Right renal cortex interstitium (tissue), 3 donors: ENCODE measurements at regions not wholly inside any gene's neighbourhood (a gene's known extent, or its start where the extent isn't known, plus 50 kb on each side); places are given as distances from the start of the nearest gene placed in this dataset.
"Not testable (repeated sequence)": the region's sequence is repeated elsewhere in the genome, so short reads cannot be mapped to it uniquely, and the experiment has no call there.

Experiments used
- DNase-seq, 3 donors: peaks; one replicate each; pipeline ENCODE4 v3.0.0-alpha.2; 2013; ENCODE audit warnings: low read depth in 3 of 3, low spot score in 2 of 3

DNA sequence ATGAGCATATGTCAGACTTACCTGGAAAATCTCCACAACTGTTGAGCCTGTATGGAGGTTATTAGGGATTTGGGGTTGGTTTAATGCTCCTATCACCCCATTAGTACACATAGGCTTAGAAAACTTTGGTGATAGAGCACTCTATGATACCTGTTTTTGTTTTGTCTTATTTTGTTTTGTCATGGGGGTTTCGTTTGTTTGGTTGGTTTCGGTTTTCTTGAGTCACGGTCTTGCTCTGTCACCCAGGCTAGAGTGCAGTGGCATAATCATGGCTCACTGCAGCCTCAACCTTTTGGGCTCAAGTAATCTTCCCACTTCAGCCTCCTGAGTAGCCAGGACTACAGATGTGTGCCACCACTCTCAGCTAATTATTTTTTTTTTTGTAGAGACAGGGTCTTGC is 70.0 kb downstream of the MZT1 start:
- DNase-seq: no peak

DNA sequence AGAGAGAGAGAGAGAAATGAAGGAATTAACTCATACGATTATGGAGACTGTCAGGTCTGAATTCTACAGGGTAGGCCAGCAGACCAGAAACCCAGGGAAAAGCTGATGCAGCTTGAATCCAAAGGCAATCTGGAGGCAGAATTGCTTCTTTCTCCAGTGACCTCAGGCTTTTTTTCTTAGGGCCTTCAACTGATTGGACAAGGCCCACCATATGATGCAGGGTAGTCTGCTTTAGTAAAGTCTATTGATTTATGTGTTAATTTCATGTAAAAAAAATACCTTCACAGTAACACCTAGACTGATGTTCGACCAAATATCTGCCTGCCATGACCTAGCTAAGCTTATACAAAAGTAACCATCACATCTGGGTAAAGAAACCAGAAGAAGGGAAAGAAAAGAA is 71.1 kb downstream of the MZT1 start:
- DNase-seq: no peak

DNA sequence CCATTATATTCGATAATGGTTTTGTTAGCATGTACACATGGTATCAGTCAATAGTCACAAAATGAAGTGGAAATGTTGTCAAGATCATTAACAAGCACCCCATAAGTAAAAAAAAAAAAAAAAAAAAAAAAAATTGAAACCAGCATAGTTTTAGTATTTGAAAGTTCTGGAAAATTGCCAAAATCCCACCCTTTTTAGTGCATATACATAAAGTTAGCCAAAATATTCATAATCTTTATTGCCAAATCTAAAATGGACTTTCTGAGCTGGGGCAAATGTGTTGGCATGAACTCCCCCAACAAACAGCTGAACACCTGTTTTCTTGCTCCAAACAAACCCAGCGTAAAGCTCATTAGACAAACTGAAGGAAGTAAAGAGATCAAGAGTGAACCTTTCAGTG is 73.9 kb downstream of the MZT1 start:
- no peak for DNase-seq

DNA sequence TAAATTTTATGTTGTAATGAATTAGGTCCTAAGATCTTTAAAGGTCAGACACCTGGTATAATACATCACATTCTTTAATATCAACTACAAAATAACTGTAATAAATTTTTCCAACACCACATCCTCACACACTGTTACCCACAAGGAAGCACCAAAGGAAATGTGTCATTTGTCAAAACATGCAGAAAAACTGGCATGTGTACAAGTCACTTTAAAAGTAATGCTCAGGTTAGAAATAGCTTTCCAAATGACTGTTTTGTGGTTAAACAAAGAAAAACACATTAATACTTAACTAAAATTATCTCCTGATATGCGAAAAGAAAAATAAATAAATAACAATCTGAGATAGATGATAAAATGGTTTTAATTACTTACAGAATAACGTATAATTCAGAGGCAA is 74.7 kb downstream of the MZT1 start:
- no peak for DNase-seq

DNA sequence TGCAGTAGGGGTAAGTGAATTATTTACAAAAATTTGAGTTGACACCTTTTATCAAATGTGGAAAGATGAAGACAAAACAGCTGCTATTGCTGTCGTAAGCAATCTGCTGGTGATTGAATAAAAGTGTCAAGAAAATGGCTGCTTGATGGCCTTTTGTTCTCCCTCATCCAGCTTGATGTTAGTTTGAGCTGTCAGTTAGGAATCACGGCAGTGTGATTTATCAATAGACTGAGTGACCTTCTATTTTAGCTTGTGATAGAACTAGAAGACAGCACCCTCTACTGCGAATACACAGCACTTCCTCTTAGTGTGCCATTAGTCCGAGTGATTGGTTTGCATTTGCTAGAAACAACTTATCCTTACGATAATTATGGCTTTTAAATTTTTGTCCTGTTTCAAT is 76.3 kb downstream of the MZT1 start:
- peak in 1 of 3 donors; percentile 13 for DNase-seq

DNA sequence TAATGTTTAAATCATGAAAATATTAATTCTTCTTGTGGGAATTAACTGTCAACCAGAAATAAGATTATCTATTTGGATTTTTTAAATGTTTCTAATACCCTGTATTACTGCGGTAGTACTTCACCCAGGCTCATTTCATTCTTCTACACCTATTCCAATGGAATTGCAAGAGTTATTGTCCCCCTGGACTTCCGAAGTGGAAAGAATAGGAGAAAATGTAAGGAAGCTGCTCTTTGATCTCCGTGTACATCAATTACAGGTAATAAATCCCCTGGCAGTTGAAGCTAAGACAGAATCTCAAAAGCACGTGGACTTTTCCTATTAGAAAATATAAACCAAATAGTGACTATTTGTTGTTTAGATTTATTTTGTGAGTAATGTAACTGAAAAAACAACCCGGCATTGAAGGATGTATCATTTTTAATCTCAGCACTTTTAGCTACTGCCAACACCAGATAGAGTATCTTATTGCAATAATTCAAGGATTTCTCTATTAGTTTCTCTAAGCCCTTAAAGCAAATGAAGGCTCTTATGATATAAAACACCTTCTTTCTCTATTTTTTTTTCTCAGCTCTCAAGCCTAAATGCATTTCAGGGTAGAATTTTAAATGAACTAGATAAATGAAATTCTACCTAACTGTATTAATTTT is 77.3 kb downstream of the MZT1 start:
- DNase-seq: no peak

DNA sequence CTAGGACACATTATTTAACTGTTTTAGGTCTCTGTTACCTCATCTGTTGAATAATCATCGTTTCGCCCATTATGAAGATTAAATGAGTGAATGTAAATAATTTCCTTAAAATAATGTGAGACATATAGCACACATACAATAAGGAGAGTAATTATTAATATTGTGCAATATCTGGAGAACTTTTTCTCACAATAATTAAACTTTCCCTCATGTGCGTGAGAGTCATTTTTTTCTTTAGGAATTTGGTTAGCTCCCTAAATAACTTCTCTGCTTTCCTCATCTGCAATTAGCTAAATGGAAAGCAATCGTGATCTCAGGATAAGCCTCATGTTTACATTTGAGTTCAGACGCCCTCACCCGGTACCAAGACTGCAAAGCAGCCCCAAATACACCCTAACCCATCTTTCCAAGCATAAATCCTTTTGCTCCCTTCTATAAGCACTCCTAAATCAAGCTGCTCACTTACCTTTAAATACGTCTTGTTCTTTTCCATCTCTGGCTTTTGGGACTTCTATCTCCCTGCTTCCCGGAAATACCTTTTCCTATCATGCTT is 78.8 kb downstream of the MZT1 start:
- DNase-seq: no peak

DNA sequence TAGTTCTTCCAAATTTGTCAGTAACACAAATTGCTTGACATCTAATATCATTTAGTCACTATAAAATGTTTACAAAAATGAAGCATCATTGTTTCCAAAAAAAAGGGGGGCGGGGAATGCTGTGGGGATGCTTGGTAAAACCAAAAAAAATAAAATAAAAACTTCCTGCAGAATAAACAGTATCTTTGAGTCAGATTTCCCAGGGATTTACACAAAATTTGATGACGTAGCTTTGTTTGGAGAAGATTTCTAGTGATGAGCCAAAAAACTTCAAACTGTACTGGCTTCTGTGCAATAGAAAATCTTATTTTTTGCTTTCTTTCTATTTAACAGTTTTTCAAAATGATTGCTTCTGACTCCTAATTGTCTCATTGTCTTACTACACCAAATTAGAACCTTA is 80.0 kb downstream of the MZT1 start:
- DNase-seq: no peak

DNA sequence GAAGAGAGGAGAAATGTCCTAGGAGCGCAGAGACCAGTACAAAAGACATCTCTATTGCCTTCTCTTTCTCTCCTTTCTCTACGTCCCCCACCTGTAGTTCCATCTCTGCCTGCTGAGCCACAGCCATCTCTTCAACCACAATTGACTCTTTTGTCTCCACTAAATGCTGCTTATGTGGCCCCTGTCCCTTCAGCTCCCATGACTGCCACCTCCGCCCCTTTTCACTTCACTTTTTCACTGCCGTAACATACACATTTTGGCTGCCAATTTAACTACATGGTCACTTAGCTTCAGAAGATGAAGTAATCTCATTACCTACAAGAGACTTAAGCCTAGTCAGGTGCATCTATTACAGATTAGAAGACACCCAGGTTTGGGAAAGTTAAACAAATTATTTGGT is 81.9 kb downstream of the MZT1 start:
- DNase-seq: no peak

DNA sequence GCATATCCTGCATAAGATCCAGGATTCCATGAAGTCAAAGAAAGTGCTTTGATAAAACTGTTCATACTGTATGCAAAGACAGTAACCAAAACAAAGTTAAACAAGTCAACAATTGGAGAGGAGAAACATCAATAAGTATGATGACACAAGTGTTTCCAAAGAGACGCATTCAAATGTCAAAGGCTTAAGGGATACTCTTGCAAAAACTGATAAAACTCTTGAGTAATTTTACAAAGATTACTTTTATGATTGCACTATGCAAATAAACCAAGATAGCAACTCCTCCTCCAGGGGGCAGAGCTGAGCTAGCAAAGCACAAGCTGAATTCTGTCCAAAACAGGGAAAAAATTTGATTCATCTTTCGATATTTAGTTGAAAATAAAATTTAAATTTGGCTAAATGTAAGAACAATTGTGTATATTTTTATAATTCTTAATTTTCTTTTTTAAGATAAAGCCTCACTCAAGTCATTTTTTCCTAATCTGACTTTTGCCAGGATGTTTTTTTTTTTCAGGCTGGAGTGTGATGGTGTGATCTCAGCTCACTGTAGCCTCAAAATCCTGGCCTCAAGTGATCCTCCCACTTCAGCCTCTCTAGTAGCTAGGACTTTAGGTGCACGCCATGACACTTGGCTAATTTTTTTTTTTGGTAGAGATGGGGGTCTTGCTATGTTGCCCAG is 84.0 kb downstream of the MZT1 start:
- no peak for DNase-seq

DNA sequence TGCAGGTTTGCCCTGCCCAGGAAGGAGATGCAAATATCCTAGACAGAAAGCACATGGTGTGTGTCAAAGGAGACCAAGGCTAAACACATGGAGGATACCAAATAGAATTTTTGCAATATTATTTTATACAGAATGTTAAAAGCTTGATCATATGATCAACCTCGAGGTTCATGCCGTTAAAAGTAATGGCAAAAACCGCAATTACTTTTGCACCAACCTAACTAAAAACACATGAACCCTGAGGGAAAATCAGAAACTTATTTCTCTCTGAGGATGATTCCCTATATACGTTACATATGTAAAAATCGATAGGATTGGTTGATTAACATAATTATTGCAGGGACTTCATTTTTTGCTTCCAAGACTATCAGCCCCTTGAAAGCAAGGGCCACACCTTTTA is 88.1 kb downstream of the MZT1 start:
- DNase-seq: no peak

DNA sequence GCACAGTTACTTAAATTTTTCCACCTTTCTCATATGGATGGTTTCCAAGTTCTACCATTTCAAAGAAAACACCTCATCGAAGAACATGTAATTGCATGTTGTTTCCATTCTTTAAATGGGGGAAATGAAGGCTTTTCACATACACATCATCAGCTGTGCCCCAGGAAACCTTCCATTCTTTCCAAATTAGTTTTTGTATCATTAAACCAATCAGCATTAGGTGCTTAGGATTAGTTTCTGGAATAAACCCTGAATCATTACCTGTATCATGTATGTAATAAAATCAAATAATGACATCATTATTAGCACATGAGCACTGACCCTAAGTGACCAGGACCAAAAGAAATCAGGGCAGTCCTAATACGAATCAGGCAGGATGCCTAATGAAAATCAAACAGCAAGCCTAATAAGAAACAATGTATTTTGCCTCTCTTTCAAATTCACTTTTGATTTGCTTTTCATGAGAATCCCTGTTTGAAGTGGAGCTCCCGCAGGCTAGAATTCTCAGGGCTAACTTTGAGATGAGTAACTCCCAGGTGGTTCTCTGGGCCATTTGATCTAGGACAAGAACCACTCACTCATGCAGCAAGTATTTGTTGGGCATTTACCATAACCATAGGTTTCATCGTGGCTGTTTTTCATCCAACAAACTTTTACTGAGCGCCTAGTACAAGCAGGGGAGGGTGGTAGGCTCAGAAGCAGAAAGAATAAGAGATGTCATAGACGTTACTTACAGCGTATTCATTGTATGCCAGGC is 89.2 kb downstream of the MZT1 start:
- DNase-seq: no peak

DNA sequence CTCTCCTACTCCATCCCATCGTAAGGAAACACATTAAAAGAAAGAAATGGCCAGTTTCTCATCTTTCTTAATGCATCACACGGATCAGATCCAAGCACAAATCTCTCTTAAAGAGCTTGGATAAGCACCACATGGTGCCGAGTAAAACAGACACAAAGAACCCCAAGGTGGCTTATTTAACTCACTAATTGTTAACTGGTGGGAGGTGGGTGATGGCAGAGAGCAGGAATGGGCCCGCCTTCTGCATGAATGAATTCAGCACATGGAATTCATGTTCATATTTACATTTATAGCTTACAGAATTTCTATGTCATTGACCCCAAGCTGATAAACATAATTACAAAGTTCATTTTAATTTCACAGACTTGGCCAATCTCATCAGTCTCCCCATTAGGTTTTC is 89.9 kb downstream of the MZT1 start:
- no peak for DNase-seq

DNA sequence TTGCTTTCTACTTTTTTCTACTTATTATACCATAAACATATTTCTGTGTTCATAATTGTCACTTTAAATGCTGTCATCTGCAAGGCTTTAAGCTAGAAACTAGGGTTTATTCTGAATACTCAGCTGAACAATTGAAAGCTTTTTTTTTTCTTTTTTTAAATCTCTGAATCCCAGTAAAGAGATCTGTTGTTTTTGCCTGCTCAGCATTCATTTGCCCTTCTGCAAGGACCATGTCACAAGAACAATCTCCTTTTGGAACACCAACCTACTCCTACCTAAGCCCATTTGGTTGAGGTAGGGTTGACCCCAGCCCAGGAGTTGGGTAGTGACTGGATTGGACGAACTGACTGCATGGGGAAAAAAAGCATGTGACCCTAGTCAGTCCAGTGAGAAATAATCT is 92.6 kb downstream of the MZT1 start:
- no peak for DNase-seq

DNA sequence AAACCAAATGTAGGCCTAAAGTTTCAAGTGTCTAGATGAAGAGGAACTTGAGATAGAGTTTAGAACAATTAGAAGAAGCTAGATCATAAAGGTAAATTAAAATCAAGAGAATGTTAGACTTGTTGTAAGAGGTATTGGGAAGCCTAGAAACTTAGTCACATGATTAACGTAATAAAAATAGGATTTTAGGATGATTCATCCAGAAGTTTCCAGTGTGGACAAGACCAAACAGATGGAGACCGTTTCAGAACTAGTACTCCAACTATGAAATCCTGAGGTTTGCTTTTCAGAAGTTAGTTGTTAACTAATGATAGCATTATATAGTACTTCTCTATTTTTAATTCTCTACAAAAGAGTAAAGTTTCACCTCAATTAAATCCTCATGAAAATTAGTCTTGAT is 104.9 kb downstream of the MZT1 start:
- DNase-seq: no peak

DNA sequence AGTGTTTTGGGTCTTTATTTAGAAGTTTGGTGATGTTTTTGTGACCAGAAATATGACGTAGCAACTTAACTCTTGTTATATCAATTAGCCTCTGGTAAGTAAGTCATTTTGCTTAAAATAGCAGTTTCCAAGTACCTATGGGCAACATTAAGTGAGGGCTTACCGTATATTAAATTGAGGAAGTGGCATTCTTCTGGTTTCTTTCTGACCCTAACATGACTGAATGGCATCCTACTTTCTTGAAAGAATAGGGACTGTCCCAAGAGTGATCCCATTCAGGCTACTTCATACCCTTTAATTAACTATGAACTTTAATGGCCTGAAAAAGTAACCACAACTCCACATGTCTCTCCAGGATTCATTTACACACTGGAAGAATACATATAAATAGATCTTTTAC is 106.6 kb downstream of the MZT1 start:
- no peak for DNase-seq

DNA sequence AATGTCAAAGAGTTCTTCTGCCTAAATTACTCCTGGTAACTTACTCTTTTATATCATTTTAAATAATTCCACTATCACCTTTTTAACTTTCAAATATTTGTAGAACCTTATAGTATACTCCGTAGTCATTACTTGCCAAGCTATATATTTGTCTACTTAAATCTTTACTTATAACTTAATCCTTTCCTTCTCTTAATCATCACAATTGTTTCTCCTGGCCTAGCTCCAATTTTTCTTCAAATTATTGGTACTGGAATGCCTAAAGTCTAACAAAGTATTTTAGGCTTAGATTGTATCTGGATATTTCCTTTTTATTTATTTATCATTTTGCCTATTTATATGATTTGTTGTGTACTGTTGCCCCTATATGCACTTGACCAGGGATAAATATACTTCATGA is 109.5 kb downstream of the MZT1 start:
- no peak for DNase-seq

DNA sequence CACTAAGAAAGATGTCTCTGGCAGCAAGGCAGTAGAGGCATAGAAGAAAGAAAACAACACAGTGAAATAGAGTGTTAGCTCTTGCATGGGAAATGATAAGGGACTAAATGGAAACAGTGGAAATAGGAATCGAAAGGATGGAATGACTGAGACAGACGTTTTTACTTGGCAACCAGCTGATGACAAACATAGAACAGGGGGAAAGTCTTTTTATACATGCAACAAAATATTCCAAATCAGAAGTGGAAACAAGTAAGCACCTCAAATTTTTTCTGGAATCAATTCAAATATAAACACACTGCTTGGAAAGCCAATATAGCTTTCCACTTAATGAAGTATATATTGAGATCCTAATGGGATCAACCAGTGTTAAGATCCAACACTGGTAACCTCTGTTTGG is 110.2 kb downstream of the MZT1 start:
- no peak for DNase-seq

DNA sequence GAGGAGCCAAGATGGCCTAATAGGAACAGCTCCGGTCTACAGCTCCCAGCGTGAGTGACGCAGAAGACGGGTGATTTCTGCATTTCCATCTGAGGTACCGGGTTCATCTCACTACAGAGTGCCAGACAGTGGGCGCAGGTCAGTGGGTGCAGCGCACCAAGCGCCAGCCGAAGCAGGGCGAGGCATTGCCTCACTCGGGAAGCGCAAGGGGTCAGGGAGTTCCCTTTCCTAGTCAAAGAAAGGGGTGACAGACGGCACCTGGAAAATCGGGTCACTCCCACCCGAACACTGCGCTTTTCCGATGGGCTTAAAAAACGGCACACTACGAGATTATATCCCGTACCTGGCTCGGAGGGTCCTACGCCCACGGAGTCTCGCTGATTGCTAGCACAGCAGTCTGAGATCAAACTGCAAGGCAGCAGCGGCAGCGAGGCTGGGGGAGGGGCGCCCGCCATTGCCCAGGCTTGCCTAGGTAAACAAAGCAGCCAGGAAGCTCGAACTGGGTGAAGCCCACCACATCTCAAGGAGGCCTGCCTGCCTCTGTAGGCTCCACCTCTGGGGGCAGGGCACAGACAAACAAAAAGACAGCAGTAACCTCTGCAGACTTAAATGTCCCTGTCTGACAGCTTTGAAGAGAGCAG is 117.1 kb downstream of the MZT1 start:
- DNase-seq: not testable (repeated sequence)

DNA sequence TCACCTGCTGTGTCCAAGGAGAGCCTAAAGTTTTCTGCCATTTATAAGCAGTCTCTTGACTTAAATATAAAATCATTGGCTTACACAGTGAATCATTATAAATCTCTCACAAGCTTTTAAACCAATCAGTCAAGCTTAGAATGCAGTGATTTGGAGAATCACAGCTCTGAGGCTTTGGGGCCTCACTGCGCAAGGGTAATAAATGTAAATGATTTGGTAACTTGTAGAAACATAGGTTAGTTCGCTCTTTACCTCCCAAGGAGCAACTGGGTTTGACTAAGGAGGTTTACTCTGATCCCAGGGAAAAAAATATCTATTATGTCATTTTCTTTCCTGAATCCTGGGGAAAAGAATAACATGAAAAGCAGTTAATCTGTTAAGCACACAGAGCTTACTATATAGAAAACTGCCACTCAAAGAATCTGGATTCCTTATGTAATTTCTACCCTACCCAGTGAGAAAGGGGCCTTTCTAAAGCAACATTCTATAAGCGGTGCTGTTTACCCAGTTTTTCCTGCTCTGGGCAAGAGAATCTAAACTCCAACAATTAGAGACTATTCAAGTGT is 128.2 kb downstream of the MZT1 start:
- no peak for DNase-seq
